Stimulated activated naive CD8-positive, alpha-beta T cell treated with anti-CD3 and anti-CD28 coated beads, Interleukin-15, amount 100 ng/mL, for 72 hours (primary cell): ENCODE measurements at regions not wholly inside any gene's neighbourhood (a gene's known extent, or its start where the extent isn't known, plus 50 kb on each side); places are given as distances from the start of the nearest gene placed in this dataset.
A peak's percentile ranks its signal among the peaks of the same experiment; 100 is the strongest.

Experiments used
- ATAC-seq: fragments of 150-1000 bp; cut with Tn5 transposase; 2 replicates; pipeline ENCODE4 v1.10.0; 2021; ENCODE audit warnings: mild to moderate bottlenecking, moderate library complexity
- DNase-seq, 2 donors: peaks; one replicate each; pipeline ENCODE4 v3.0.0; 2021 to 2022
- H3K27ac Mint-ChIP-seq, 2 donors: one replicate each; pipeline ENCODE4 v1.8.0; 2022; ENCODE audit warnings: mild to moderate bottlenecking in 2 of 2, mixed read lengths in 2 of 2, moderate library complexity in 2 of 2
- H3K27me3 Mint-ChIP-seq: one replicate; pipeline ENCODE4 v1.8.0; 2022; ENCODE audit warnings: mixed read lengths
- H3K4me1 Mint-ChIP-seq: one replicate; pipeline ENCODE4 v1.8.0; 2022; ENCODE audit warnings: mild to moderate bottlenecking, mixed read lengths
- H3K4me3 Mint-ChIP-seq, 2 donors: one replicate each; pipeline ENCODE4 v1.8.0; 2022; ENCODE audit warnings: mild to moderate bottlenecking in 2 of 2, mixed read lengths in 2 of 2, moderate library complexity in 1 of 2
- H3K9me3 Mint-ChIP-seq, 2 donors: one replicate each; pipeline ENCODE4 v1.8.0; 2022; ENCODE audit warnings: mixed read lengths in 2 of 2

DNA sequence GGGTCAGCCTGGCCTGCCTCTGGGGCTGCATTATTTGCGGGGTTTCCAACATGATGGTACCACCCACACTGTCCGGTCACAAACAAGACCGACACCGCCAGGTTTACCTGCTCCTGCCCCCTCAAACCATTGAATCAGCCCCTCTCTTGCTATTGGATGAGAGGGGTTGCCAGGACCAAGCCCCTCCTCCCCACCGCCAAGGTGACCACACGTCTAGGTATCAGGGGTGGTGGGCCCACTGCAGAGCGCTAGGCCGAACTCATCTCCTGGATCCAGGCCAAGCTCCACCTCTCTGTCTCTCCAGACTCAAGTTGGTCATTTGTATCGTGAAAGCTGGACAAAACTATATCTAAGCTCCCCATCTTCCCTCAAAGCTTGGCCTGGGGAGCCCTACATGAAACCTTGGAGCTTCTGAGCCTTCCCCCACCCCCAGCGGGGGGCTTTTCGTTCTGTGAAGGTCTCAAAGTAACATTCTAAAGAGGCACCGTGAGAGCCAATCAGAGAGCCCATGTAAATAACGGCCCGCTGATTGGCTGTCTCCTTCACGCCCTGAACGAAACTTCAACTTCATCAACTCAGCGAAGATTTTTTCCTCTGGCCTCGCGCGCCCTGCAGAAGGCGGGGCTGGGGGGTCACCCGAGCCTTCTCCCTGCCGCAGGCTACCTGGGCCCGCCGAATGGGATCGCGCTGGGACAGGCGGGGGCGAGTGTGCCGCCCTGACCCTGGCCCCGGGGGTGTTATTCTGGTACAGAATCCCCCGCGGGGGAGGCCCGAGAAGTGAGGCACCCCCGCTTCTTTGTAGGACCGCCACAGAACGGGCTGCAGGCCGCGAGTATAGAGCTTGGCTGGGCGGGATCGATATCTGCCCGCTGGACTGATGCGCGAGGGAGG is 49.6 kb upstream of the PSD2 start:
- Mint-ChIP-seq H3K27ac (no peak overlapping the region), H3K9me3 (no peaks in the 10 kb centered on the region), H3K4me1 (peaks cover 74% of the 10 kb centered on the region), H3K27me3 (peaks cover 19% of the 10 kb centered on the region), H3K4me3 (peak overlapping the region; percentile 81 to 89)
- DNase-seq (peak; percentile 55 to 57), ATAC-seq (peak; percentile 14)
